ENCODE measurements at regions not wholly inside any gene's neighbourhood (a gene's known extent, or its start where the extent isn't known, plus 50 kb on each side); places are given as distances from the start of the nearest gene placed in this dataset.

GRCh38 chr2:16003152-16003551, 62.8 kb downstream of the MYCN start (continued):
- TF ChIP-seq CEBPB (IDR thresholded peaks at IDR 0.05; ENCODE audit: low read depth, low read length) (no peak), ZNF274 (IDR thresholded peaks at IDR 0.05; ENCODE audit: borderline replicate concordance, extremely low read depth, low read length) (no peak), SUZ12 (IDR thresholded peaks at IDR 0.05; ENCODE audit: low read length) (no peak)

All from H1 (cell line).